ENCODE measurements at regions not wholly inside any gene's neighbourhood (a gene's known extent, or its start where the extent isn't known, plus 50 kb on each side); places are given as distances from the start of the nearest gene placed in this dataset.

GRCh38 chr20:56925082-56925830 is 296.1 kb downstream of the TFAP2C start:
- DNase-seq: peak in 8 of 51 donors; percentile 4 to 22 (median 7)

GRCh38 chr20:56925831-56926170 is 296.7 kb downstream of the TFAP2C start:
- no peak for DNase-seq

- DNase-seq: no peak
These were observed 297.4 kb downstream of the TFAP2C start for GRCh38 chr20:56926501-56926900.

GRCh38 chr20:56927127-56927526 is 298.0 kb downstream of the TFAP2C start:
- no peak for DNase-seq

- DNase-seq: no peak
These were observed 298.9 kb downstream of the TFAP2C start for GRCh38 chr20:56928007-56928406.

GRCh38 chr20:56929606-56930005 is 300.5 kb downstream of the TFAP2C start:
- no peak for DNase-seq

- no peak for DNase-seq
These were observed 301.8 kb downstream of the TFAP2C start for GRCh38 chr20:56930876-56931275.

GRCh38 chr20:56932575-56933330 is 303.6 kb downstream of the TFAP2C start:
- DNase-seq: no peak

- DNase-seq: no peak
These were observed 304.2 kb downstream of the TFAP2C start for GRCh38 chr20:56933331-56933698.

- peak in 7 of 51 donors; percentile 2 to 21 (median 7) for DNase-seq
These were observed 305.8 kb downstream of the TFAP2C start for GRCh38 chr20:56934888-56935287.

- no peak for DNase-seq
These were observed 311.4 kb downstream of the TFAP2C start for GRCh38 chr20:56940466-56940865.

GRCh38 chr20:56941101-56941686 is 312.1 kb downstream of the TFAP2C start:
- DNase-seq: no peak

- no peak for DNase-seq
These were observed 315.1 kb downstream of the TFAP2C start for GRCh38 chr20:56943946-56944945.

- DNase-seq: no peak
These were observed 316.0 kb downstream of the TFAP2C start for GRCh38 chr20:56945057-56945456.

- no peak for DNase-seq
These were observed 316.8 kb downstream of the TFAP2C start for GRCh38 chr20:56945901-56946300.

- DNase-seq: no peak
These were observed 317.1 kb downstream of the BMP7 start for GRCh38 chr20:56949318-56949717.

GRCh38 chr20:56952258-56953047 is 314.0 kb downstream of the BMP7 start:
- DNase-seq: no peak

GRCh38 chr20:56953048-56953586 is 313.3 kb downstream of the BMP7 start:
- no peak for DNase-seq

GRCh38 chr20:56954797-56955196 is 311.6 kb downstream of the BMP7 start:
- no peak for DNase-seq

GRCh38 chr20:56955680-56956079 is 310.8 kb downstream of the BMP7 start:
- no peak for DNase-seq
